Transverse colon (tissue), 4 donors: ENCODE measurements at regions not wholly inside any gene's neighbourhood (a gene's known extent, or its start where the extent isn't known, plus 50 kb on each side); places are given as distances from the start of the nearest gene placed in this dataset.

Source experiments
- DNase-seq: peaks from one replicate; pipeline ENCODE4 v3.0.0-alpha.2; 2019
- H3K27ac ChIP-seq, 4 donors: fragments of 200-600 bp; sonication (generic); 2 replicates each; pipeline ENCODE4 v1.5.1; 2016 to 2018; ENCODE audit warnings: inconsistent platforms in 4 of 4
- H3K27me3 ChIP-seq: fragments of 200-600 bp; sonication (generic); 2 replicates; pipeline ENCODE4 v1.5.1; 2017; ENCODE audit warnings: inconsistent platforms
- H3K36me3 ChIP-seq, 4 donors: fragments of 200-600 bp; sonication (generic); 2 replicates each; pipeline ENCODE4 v1.5.1; 2017 to 2019; ENCODE audit warnings: inconsistent platforms in 4 of 4
- H3K4me1 ChIP-seq, 4 donors: fragments of 200-600 bp; sonication (generic); 2 replicates each; pipeline ENCODE4 v1.5.1; 2017 to 2020; ENCODE audit warnings: inconsistent platforms in 4 of 4
- H3K4me3 ChIP-seq, 4 donors: fragments of 200-600 bp; sonication (generic); 1 replicate in 1 of 4; 2 replicates in 3 of 4; pipeline versions ENCODE4 v1.5.1 to v1.6.1; 2017 to 2019; ENCODE audit warnings: inconsistent platforms in 4 of 4
- H3K9me3 ChIP-seq, 2 donors: fragments of 200-600 bp; sonication (generic); 2 replicates each; pipeline ENCODE4 v1.5.1; 2017 to 2019; ENCODE audit warnings: inconsistent platforms in 2 of 2
- CTCF ChIP-seq, 5 experiments: fragments of 200-600 bp in 3 of 5; fragments of 450-650 bp in 2 of 5; sonication (generic) in 3 of 5; IDR thresholded peaks; 1 replicate in 2 of 5; 2 replicates in 3 of 5; pipeline ENCODE4 v1.5.1; 2016 to 2017; ENCODE audit warnings: antibody characterized with exemption in 5 of 5, inconsistent platforms in 3 of 5, mild to moderate bottlenecking in 2 of 5, moderate library complexity in 1 of 5
- EP300 ChIP-seq: sonication (generic); formaldehyde crosslinking; IDR thresholded peaks from one replicate; pipeline ENCODE4 v1.6.1; 2017; ENCODE audit warnings: antibody characterized with exemption, low read depth
- POLR2A ChIP-seq: fragments of 450-650 bp; IDR thresholded peaks from one replicate; pipeline ENCODE4 v1.6.1; 2016; ENCODE audit warnings: antibody characterized with exemption, mild to moderate bottlenecking, moderate library complexity
- POLR2AphosphoS5 ChIP-seq, 3 donors: sonication (generic); formaldehyde crosslinking; IDR thresholded peaks; one replicate each; pipeline ENCODE4 v1.6.1; 2016; ENCODE audit warnings: antibody characterized with exemption in 3 of 3
- WGBS, 2 donors: methylation state at CpG; one replicate each; pipeline ENCODE4 v1.1.5; 2018; ENCODE audit warnings: low coverage in 1 of 2; 5-methylcytosine and 5-hydroxymethylcytosine counted together
- in situ Hi-C, 4 donors: fragments of 200-750 bp; cut with MboI; loops; one replicate each; pipeline versions ENCODE4 v1.15.0 to v1.15.1; 2017; ENCODE audit warnings: low sequenced_read_pairs in 3 of 4, low pct_ligation_motif_present in 1 of 4, low pct_unique_long_range_greater_than_20kb in 1 of 4
- intact Hi-C: fragments of 100-400 bp; cut with DNase I; formaldehyde crosslinking; loops from one replicate; pipeline ENCODE4 v1.15.1; 2023; ENCODE audit warnings: low total_unique reads

- intact Hi-C loops (no loop called here), in situ Hi-C loops (no loop called here)
- peaks cover 12% of the 10 kb centered on the region for H3K27me3 ChIP-seq
- no peak for TF ChIP-seq POLR2AphosphoS5 (IDR thresholded peaks at IDR 0.05)
- TF ChIP-seq POLR2A, result no peak
- no peak for TF ChIP-seq EP300
- no peaks in the 10 kb centered on the region for H3K9me3 ChIP-seq
- H3K27ac ChIP-seq, result no peak overlapping the region
- H3K36me3 ChIP-seq, result no peaks in the 10 kb centered on the region
- H3K4me3 ChIP-seq, result no peak overlapping the region
- no peaks in the 10 kb centered on the region for H3K4me1 ChIP-seq
- WGBS, 2 donors, result 44 to 56% methylated on average over 2 to 3 of the region's 3 CpGs
- DNase-seq, result no peak
Measured at GRCh38 chr1:38193040-38193439, 146.4 kb upstream of the POU3F1 start.

GRCh38 chr1:38191461-38191860, 144.9 kb upstream of the POU3F1 start:
- H3K36me3 ChIP-seq, result no peaks in the 10 kb centered on the region
- intact Hi-C loops, result no loop called here
- H3K4me1 ChIP-seq, result no peaks in the 10 kb centered on the region
- in situ Hi-C loops, result no loop called here
- DNase-seq, result no peak
- H3K27ac ChIP-seq, result no peak overlapping the region
- WGBS, 2 donors, result 42% methylated on average over 7 of the region's 7 CpGs; no CpG with 5 or more reads in 1 of the 2 donors
- H3K4me3 ChIP-seq, result no peak overlapping the region
- TF ChIP-seq POLR2AphosphoS5 (IDR thresholded peaks at IDR 0.05) (peak in 1 of 3 donors; percentile 17), EP300 (no peak)
- peaks cover 12% of the 10 kb centered on the region for H3K27me3 ChIP-seq
- no peaks in the 10 kb centered on the region for H3K9me3 ChIP-seq

GRCh38 chr1:38190983-38191382, 144.4 kb upstream of the POU3F1 start:
- Histone ChIP-seq H3K27ac (no peak overlapping the region), H3K4me3 (no peak overlapping the region), H3K9me3 (no peaks in the 10 kb centered on the region), H3K27me3 (peaks cover 12% of the 10 kb centered on the region), H3K4me1 (no peaks in the 10 kb centered on the region), H3K36me3 (no peaks in the 10 kb centered on the region)
- TF ChIP-seq POLR2AphosphoS5 (IDR thresholded peaks at IDR 0.05) (no peak), POLR2A (no peak), CTCF (IDR thresholded peaks at IDR 0.05) (no peak), EP300 (no peak)
- intact Hi-C loops, result no loop called here
- 41% methylated on average over 5 of the region's 5 CpGs; no CpG with 5 or more reads in 1 of the 2 donors for WGBS, 2 donors
- in situ Hi-C loops, result no loop called here
- DNase-seq, result no peak

GRCh38 chr1:38187552-38187951, 141.0 kb upstream of the POU3F1 start:
- H3K9me3 ChIP-seq, result no peaks in the 10 kb centered on the region
- H3K4me1 ChIP-seq, result no peaks in the 10 kb centered on the region
- no peak for DNase-seq
- TF ChIP-seq POLR2A (no peak), CTCF (IDR thresholded peaks at IDR 0.05) (no peak), POLR2AphosphoS5 (IDR thresholded peaks at IDR 0.05) (no peak), EP300 (no peak)
- peaks cover 12% of the 10 kb centered on the region for H3K27me3 ChIP-seq
- H3K36me3 ChIP-seq, result no peaks in the 10 kb centered on the region
- no peak overlapping the region for H3K4me3 ChIP-seq
- in situ Hi-C loops, result no loop called here
- 76 to 91% methylated on average over 5 to 9 of the region's 9 CpGs for WGBS, 2 donors
- H3K27ac ChIP-seq, result no peak overlapping the region
- intact Hi-C loops, result no loop called here

- no peak for DNase-seq
- no peak for TF ChIP-seq POLR2AphosphoS5 (IDR thresholded peaks at IDR 0.05)
- in situ Hi-C loops (no loop called here), intact Hi-C loops (no loop called here)
- Histone ChIP-seq H3K36me3 (no peaks in the 10 kb centered on the region), H3K4me1 (no peaks in the 10 kb centered on the region), H3K27ac (no peak overlapping the region), H3K27me3 (peaks cover 7% of the 10 kb centered on the region), H3K9me3 (no peaks in the 10 kb centered on the region), H3K4me3 (no peak overlapping the region)
- 50 to 80% methylated on average over 2 to 5 of the region's 5 CpGs for WGBS, 2 donors
Measured at GRCh38 chr1:38186566-38186965, 140.0 kb upstream of the POU3F1 start.

GRCh38 chr1:38185913-38186312, 139.3 kb upstream of the POU3F1 start:
- 92% methylated on average over 7 of the region's 7 CpGs; no CpG with 5 or more reads in 1 of the 2 donors for WGBS, 2 donors
- no peak for DNase-seq
- Histone ChIP-seq H3K9me3 (no peaks in the 10 kb centered on the region), H3K27me3 (peaks cover under 1% of the 10 kb centered on the region), H3K27ac (no peak overlapping the region), H3K36me3 (no peaks in the 10 kb centered on the region), H3K4me3 (no peak overlapping the region), H3K4me1 (no peaks in the 10 kb centered on the region)
- TF ChIP-seq POLR2A (no peak), CTCF (IDR thresholded peaks at IDR 0.05) (no peak), EP300 (no peak), POLR2AphosphoS5 (IDR thresholded peaks at IDR 0.05) (no peak)
- intact Hi-C loops, result no loop called here
- in situ Hi-C loops, result no loop called here
